H1 (cell line): ENCODE measurements at regions not wholly inside any gene's neighbourhood (a gene's known extent, or its start where the extent isn't known, plus 50 kb on each side); places are given as distances from the start of the nearest gene placed in this dataset.

Experiments used
- MAX ChIP-seq: IDR thresholded peaks from 2 replicates; pipeline ENCODE4 v1.6.1; 2012; ENCODE audit warnings: inconsistent platforms
- RXRA ChIP-seq: IDR thresholded peaks from 2 replicates; pipeline ENCODE4 v1.6.1; 2011; ENCODE audit warnings: low read depth, mild to moderate bottlenecking, low read length, moderate library complexity; ENCODE audit not compliant: insufficient read depth
- TCF12 ChIP-seq: IDR thresholded peaks from 2 replicates; pipeline ENCODE4 v1.6.1; 2011; ENCODE audit warnings: low read depth, mild to moderate bottlenecking, low read length
- TF ChIP-seq, protein P1 (sequence below), 3 experiments: IDR thresholded peaks; 1 replicate in 2 of 3; 2 replicates in 1 of 3; pipeline versions ENCODE4 v1.5.1 to v1.6.1; 2011; ENCODE audit warnings: low read length in 3 of 3, mild to moderate bottlenecking in 3 of 3, inconsistent platforms in 2 of 3, low read depth in 1 of 3, moderate library complexity in 1 of 3; ENCODE audit not compliant: insufficient read depth in 1 of 3; ENCODE audit errors: control extremely low read depth in 1 of 3

DNA sequence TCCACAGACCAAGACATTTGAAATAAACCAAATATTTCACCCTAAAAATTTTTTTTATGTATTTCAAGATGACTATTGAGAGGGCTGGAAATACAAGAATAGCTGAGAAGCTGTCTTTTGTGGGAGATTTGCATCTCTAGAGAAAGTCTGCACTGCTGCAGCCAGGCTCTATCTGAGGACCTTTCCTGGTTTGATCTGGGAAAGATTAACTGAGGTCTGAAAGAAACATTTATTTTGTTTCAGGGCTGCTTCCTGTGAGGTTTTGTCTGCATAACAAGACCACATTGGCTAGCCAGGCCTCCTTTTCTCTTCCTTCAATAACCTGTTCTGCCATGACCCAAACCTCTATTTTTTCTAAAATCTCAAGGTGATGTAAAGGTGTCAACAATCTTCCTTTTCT lies 117.5 kb upstream of the ARHGEF26 start:
- TF ChIP-seq MAX: no peak
- no peak for TF ChIP-seq RXRA
- TF ChIP-seq TCF12: no peak
- TF ChIP-seq, protein P1, sequence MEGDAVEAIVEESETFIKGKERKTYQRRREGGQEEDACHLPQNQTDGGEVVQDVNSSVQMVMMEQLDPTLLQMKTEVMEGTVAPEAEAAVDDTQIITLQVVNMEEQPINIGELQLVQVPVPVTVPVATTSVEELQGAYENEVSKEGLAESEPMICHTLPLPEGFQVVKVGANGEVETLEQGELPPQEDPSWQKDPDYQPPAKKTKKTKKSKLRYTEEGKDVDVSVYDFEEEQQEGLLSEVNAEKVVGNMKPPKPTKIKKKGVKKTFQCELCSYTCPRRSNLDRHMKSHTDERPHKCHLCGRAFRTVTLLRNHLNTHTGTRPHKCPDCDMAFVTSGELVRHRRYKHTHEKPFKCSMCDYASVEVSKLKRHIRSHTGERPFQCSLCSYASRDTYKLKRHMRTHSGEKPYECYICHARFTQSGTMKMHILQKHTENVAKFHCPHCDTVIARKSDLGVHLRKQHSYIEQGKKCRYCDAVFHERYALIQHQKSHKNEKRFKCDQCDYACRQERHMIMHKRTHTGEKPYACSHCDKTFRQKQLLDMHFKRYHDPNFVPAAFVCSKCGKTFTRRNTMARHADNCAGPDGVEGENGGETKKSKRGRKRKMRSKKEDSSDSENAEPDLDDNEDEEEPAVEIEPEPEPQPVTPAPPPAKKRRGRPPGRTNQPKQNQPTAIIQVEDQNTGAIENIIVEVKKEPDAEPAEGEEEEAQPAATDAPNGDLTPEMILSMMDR (IDR thresholded peaks at IDR 0.05; ENCODE audit: control extremely low read depth in 1 of 3, insufficient read depth in 1 of 3, low read depth in 1 of 3, low read length in 3 of 3): no peak
